Endothelial cell of umbilical vein (primary cell): ENCODE measurements at regions not wholly inside any gene's neighbourhood (a gene's known extent, or its start where the extent isn't known, plus 50 kb on each side); places are given as distances from the start of the nearest gene placed in this dataset.

ENCODE experiments used
- BruUV-seq: library from RNA; stranded (reverse); fragments of 400-500 nt; replicated peaks from 2 replicates; lab custom pipeline; 2021; lab: Mats Ljungman, UMichigan
- CTCF ChIA-PET: fragments of 300-600, 350-600 bp; sonication (Branson Sonifier 250); formaldehyde crosslinking; loops from one replicate; lab custom pipeline; 2021; ENCODE audit warnings: antibody characterized with exemption, inconsistent platforms; lab: Charles Lee
- POLR2A ChIA-PET: fragments of 300-600, 350-600 bp; sonication (Branson Sonifier 250); formaldehyde crosslinking; loops from one replicate; lab custom pipeline; 2021; ENCODE audit warnings: antibody characterized with exemption, inconsistent platforms; lab: Charles Lee
- DNase-seq: peaks from one replicate; pipeline ENCODE4 v3.0.0-alpha.2; 2011; ENCODE audit warnings: low read depth, low spot score
- FAIRE-seq: peaks from 2 replicates; lab custom pipeline; 2011; peaks lifted over from hg19 to GRCh38; lab: Jason Lieb, UNC
- H2AFZ ChIP-seq: 2 replicates; pipeline ENCODE4 v1.6.0; 2012; ENCODE audit warnings: low read depth, low read length, control low read depth, inconsistent platforms
- H3K27ac ChIP-seq: 2 replicates; pipeline ENCODE4 v1.5.1; 2011; ENCODE audit warnings: low read depth, mild to moderate bottlenecking, control low read depth, low read length, moderate library complexity; ENCODE audit not compliant: insufficient read depth
- H3K27me3 ChIP-seq, 2 experiments: 2 replicates each; pipeline versions ENCODE4 v1.6.0 to v1.6.1; 2011; ENCODE audit warnings: low read length in 2 of 2, mixed read lengths in 1 of 2; ENCODE audit not compliant: control insufficient read depth in 2 of 2, insufficient read depth in 2 of 2
- H3K36me3 ChIP-seq, 2 experiments: 2 replicates in 1 of 2; 3 replicates in 1 of 2; pipeline ENCODE4 v1.5.1; 2011; ENCODE audit warnings: low read length in 2 of 2, mild to moderate bottlenecking in 1 of 2, moderate library complexity in 1 of 2; ENCODE audit not compliant: control insufficient read depth in 2 of 2, insufficient read depth in 2 of 2; ENCODE audit errors: extremely low read depth in 1 of 2
- H3K4me1 ChIP-seq: 3 replicates; pipeline ENCODE4 v1.5.1; 2011; ENCODE audit warnings: mild to moderate bottlenecking, low read length; ENCODE audit not compliant: control insufficient read depth, insufficient read depth; ENCODE audit errors: extremely low read depth
- H3K4me2 ChIP-seq: 2 replicates; pipeline ENCODE4 v1.6.1; 2011; ENCODE audit warnings: low read length, control low read depth, mixed read lengths; ENCODE audit not compliant: insufficient read depth
- H3K4me3 ChIP-seq, 3 experiments: fragments of 200-600 bp in 1 of 3; sonication (generic), shearing (Covaris generic) in 1 of 3; replicated peaks in 1 of 3; 2 replicates each; pipeline ENCODE4 v1.5.1; 2011 to 2016; ENCODE audit warnings: control low read depth in 3 of 3, low read length in 3 of 3, mild to moderate bottlenecking in 2 of 3, inconsistent platforms in 1 of 3, low read depth in 1 of 3, moderate library complexity in 1 of 3; ENCODE audit not compliant: insufficient read depth in 1 of 3
- H3K79me2 ChIP-seq: 2 replicates; pipeline ENCODE4 v1.6.0; 2012; ENCODE audit warnings: low read length, inconsistent platforms; ENCODE audit not compliant: control insufficient read depth, insufficient read depth
- H3K9ac ChIP-seq: replicated peaks from 2 replicates; pipeline ENCODE3; 2011; ENCODE audit warnings: low read length, control low read depth; ENCODE audit not compliant: insufficient read depth; ENCODE audit errors: extremely low read depth
- H3K9me1 ChIP-seq: replicated peaks from 3 replicates; pipeline ENCODE4 v1.6.0; 2011; ENCODE audit warnings: mild to moderate bottlenecking, low read length; ENCODE audit not compliant: control insufficient read depth, insufficient read depth; ENCODE audit errors: extremely low read depth
- H3K9me3 ChIP-seq: replicated peaks from 2 replicates; pipeline ENCODE4 v1.5.1; 2012; ENCODE audit warnings: low read length, inconsistent platforms; ENCODE audit not compliant: control insufficient read depth, insufficient read depth
- H4K20me1 ChIP-seq: replicated peaks from 2 replicates; pipeline ENCODE3; 2011; ENCODE audit warnings: mild to moderate bottlenecking, low read length; ENCODE audit not compliant: control insufficient read depth, insufficient read depth; ENCODE audit errors: extremely low read depth
- CTCF ChIP-seq, 2 donors: IDR thresholded peaks; 1 replicate in 1 of 2; 2 replicates in 1 of 2; pipeline ENCODE4 v1.5.1; 2011; ENCODE audit warnings: low read length in 2 of 2, mild to moderate bottlenecking in 2 of 2, moderate library complexity in 2 of 2, control low read depth in 1 of 2, inconsistent platforms in 1 of 2, low read depth in 1 of 2; ENCODE audit not compliant: insufficient read depth in 1 of 2; ENCODE audit errors: extremely low read depth in 1 of 2
- EZH2 ChIP-seq: IDR thresholded peaks from 2 replicates; pipeline ENCODE4 v1.6.1; 2012; ENCODE audit warnings: borderline replicate concordance, low read depth, mild to moderate bottlenecking, moderate library complexity, low read length, inconsistent platforms; ENCODE audit not compliant: severe bottlenecking
- FOS ChIP-seq: IDR thresholded peaks from 2 replicates; pipeline ENCODE4 v1.6.1; 2011; ENCODE audit warnings: mild to moderate bottlenecking, low read length, moderate library complexity, borderline replicate concordance; ENCODE audit not compliant: insufficient read depth
- GATA2 ChIP-seq: IDR thresholded peaks from 2 replicates; pipeline ENCODE4 v1.7.0; 2011; ENCODE audit warnings: low read depth, mild to moderate bottlenecking, moderate library complexity, mixed read lengths, low read length; ENCODE audit not compliant: insufficient read length, insufficient read depth
- JUN ChIP-seq: IDR thresholded peaks from 2 replicates; pipeline ENCODE4 v1.6.1; 2011; ENCODE audit warnings: borderline replicate concordance, low read depth; ENCODE audit not compliant: insufficient read length, insufficient read depth
- MAX ChIP-seq: IDR thresholded peaks from 2 replicates; pipeline ENCODE4 v1.6.1; 2011; ENCODE audit not compliant: insufficient read depth, insufficient read length
- MYC ChIP-seq: IDR thresholded peaks from one replicate; pipeline ENCODE4 v1.6.1; 2011; ENCODE audit warnings: mild to moderate bottlenecking, low read depth, low read length
- POLR2A ChIP-seq: IDR thresholded peaks from 2 replicates; pipeline ENCODE4 v1.6.1; 2012; ENCODE audit warnings: low read depth, mild to moderate bottlenecking, control low read depth, low read length
- POLR2AphosphoS5 ChIP-seq: IDR thresholded peaks from 2 replicates; pipeline ENCODE4 v1.6.1; 2012; ENCODE audit warnings: low read depth, mild to moderate bottlenecking, control low read depth, low read length, moderate library complexity; ENCODE audit not compliant: insufficient read depth
- dilution Hi-C: fragments of 300-500 bp; cut with MboI; formaldehyde crosslinking; loops from one replicate; pipeline ENCODE4 v1.15.0; 2019; ENCODE audit warnings: low sequenced_read_pairs; ENCODE audit not compliant: extremely low pct_ligation_motif_present
- intact Hi-C: fragments of 100-400 bp; cut with micrococcal nuclease; formaldehyde crosslinking; loops from one replicate; pipeline ENCODE4 v1.10.0; 2022

DNA sequence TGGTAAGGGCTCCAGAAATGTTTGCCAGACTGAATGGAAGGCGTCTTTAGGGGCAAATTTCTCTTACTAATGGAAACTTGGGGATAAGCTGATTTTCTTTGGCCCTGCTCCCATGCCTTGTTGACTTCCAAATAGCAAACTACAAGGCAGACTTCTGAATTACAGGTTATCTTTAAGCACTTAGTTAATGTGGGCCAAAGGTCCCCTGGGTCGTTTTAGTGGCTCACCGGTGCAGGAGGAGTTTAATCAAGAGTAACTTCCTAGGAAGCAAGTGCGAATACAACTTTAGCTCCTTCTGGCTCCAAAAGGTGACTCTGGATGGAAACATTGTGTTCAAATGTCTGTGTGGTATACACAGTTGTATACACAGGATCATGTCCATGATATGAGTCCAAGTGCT is 323.6 kb downstream of the SLITRK2 start:
- Histone ChIP-seq H3K4me2 (no peak overlapping the region), H4K20me1 (no peaks in the 10 kb centered on the region), H3K27ac (no peak overlapping the region), H3K27me3 (no peaks in the 10 kb centered on the region), H3K9ac (no peak overlapping the region), H3K9me3 (no peaks in the 10 kb centered on the region), H3K36me3 (no peaks in the 10 kb centered on the region), H3K4me3 (no peak overlapping the region), H3K79me2 (no peaks in the 10 kb centered on the region), H2AFZ (no peak overlapping the region), H3K9me1 (no peaks in the 10 kb centered on the region), H3K4me1 (no peaks in the 10 kb centered on the region)
- FAIRE-seq (no peak), DNase-seq (no peak)
- ChIA-PET POLR2A (no interaction called here), CTCF (no interaction called here)
- TF ChIP-seq CTCF (IDR thresholded peaks at IDR 0.05; ENCODE audit: extremely low read depth in 1 of 2, insufficient read depth in 1 of 2, low read depth in 1 of 2, low read length in 2 of 2) (no peak), GATA2 (no peak), FOS (no peak), EZH2 (no peak), MAX (no peak), MYC (no peak), POLR2AphosphoS5 (no peak), JUN (no peak), POLR2A (no peak)
- dilution Hi-C loops = no loop called here
- intact Hi-C loops = no loop called here
- no TSS peak for BruUV-seq
